ENCODE measurements at regions not wholly inside any gene's neighbourhood (a gene's known extent, or its start where the extent isn't known, plus 50 kb on each side); places are given as distances from the start of the nearest gene placed in this dataset.

DNA sequence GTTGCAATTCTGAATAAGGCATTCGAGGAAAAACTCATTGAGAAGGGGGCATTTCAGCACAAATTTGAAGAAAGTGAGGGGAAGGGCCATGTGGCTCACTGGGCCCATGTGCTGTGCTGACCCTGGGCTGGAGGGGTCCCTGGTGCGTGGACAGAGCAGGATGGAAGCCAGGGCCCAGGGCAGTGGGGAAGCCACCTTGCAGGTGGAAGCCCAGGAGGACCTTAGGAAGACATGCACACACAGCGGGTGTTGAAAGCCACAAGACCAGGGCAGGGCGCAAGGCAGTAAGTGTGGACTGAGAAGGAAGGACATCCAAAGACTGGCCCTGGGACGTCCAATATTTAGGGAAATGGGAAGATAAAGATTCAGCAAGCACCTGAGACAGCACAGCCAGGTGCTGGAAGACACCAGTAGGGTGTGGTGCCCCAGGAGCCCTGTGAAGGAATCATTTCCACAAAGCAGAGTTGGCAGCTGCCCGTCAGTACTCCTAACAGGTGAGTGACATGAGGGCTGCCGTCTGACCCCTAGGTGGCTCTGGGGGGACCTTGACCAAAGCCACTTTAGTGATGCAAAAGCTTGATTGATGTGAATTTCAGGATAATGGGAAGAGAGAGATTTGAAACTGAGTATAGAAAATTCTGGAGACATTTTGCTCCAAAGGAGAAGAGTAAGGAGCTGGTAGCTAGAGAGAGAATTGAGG, 254.4 kb upstream of the EXOC2 start:
- TF ChIP-seq CTCF (IDR thresholded peaks at IDR 0.05) = no peak
- Histone ChIP-seq H3K27ac (no peak overlapping the region), H3K4me3 (no peak overlapping the region)
- peak; percentile 49 for DNase-seq (ENCODE audit: low spot score)

- DNase-seq (ENCODE audit: low spot score) = no peak
- no peak for TF ChIP-seq CTCF (IDR thresholded peaks at IDR 0.05)
- H3K27ac ChIP-seq = no peak overlapping the region
- H3K4me3 ChIP-seq = no peak overlapping the region
Measured at GRCh38 chr6:946546-946945, 253.6 kb upstream of the EXOC2 start.

GRCh38 chr6:939526-940252, 246.8 kb upstream of the EXOC2 start:
- no peak overlapping the region for H3K27ac ChIP-seq
- DNase-seq (ENCODE audit: low spot score) = no peak
- TF ChIP-seq CTCF (IDR thresholded peaks at IDR 0.05) = no peak
- no peak overlapping the region for H3K4me3 ChIP-seq

GRCh38 chr6:938916-939315, 246.0 kb upstream of the EXOC2 start:
- no peak overlapping the region for H3K27ac ChIP-seq
- H3K4me3 ChIP-seq = no peak overlapping the region
- DNase-seq (ENCODE audit: low spot score) = no peak
- TF ChIP-seq CTCF (IDR thresholded peaks at IDR 0.05) = no peak

- no peak for DNase-seq (ENCODE audit: low spot score)
- Histone ChIP-seq H3K4me3 (no peak overlapping the region), H3K27ac (no peak overlapping the region)
- TF ChIP-seq CTCF (IDR thresholded peaks at IDR 0.05) = no peak
Measured at GRCh38 chr6:938271-938905, 245.4 kb upstream of the EXOC2 start.

GRCh38 chr6:935582-935981, 242.6 kb upstream of the EXOC2 start:
- H3K27ac ChIP-seq = no peak overlapping the region
- no peak for TF ChIP-seq CTCF (IDR thresholded peaks at IDR 0.05)
- no peak overlapping the region for H3K4me3 ChIP-seq
- no peak for DNase-seq (ENCODE audit: low spot score)
